ENCODE measurements at regions not wholly inside any gene's neighbourhood (a gene's known extent, or its start where the extent isn't known, plus 50 kb on each side); places are given as distances from the start of the nearest gene placed in this dataset.

DNA sequence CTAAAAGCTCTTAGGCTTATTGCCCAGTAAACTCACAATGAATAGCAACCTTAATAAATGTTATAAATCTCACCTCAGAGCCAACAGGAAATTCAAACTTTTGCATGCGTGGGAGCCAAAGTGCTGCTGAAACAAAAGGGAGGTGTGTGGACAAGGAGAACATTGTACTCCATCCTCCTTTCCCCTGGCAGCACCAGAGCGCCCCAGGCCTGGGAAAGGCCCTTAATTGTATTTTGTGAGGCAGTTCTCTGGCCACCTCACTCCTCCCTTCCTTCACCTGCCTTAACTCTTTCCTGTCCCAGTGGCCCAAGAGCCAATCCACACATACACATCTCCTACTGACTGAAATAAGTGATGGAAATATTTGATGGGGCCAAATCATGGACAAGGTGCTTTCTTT is 648.5 kb downstream of the LMO4 start:
- ATAC-seq (ENCODE audit: low FRiP score in 2 of 2), result no peak
- H3K27ac ChIP-seq, result no peak overlapping the region
- WGBS, 2 donors, result 53 to 67% methylated on average over 2 of the region's 2 CpGs

DNA sequence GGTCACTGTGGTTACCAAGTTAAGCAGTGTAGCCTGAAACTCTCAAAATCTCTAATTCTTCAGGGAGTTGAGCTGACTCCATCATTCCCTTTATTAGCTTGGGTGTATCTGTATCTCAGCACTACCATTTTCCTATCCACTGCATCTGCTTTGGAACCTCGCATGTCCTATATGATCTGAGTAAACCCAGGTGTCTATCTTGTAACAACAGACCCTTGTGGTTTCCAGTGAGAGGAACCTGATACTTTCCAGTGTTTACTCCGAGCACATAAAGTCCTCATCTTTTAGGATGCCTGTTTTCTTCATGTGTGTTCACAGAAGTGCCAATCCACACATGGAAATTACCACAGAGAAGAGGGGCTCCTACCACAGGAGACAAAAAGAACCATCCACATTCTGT is 650.4 kb downstream of the LMO4 start:
- H3K4me1 ChIP-seq, result no peaks in the 10 kb centered on the region
- no peaks in the 10 kb centered on the region for H3K27me3 ChIP-seq
- H3K4me3 ChIP-seq, result no peak overlapping the region
- TF ChIP-seq POLR2AphosphoS5 (IDR thresholded peaks at IDR 0.05) (no peak), EP300 (IDR thresholded peaks at IDR 0.05) (no peak), POLR2A (IDR thresholded peaks at IDR 0.05) (no peak)
- TF ChIP-seq, protein P1, sequence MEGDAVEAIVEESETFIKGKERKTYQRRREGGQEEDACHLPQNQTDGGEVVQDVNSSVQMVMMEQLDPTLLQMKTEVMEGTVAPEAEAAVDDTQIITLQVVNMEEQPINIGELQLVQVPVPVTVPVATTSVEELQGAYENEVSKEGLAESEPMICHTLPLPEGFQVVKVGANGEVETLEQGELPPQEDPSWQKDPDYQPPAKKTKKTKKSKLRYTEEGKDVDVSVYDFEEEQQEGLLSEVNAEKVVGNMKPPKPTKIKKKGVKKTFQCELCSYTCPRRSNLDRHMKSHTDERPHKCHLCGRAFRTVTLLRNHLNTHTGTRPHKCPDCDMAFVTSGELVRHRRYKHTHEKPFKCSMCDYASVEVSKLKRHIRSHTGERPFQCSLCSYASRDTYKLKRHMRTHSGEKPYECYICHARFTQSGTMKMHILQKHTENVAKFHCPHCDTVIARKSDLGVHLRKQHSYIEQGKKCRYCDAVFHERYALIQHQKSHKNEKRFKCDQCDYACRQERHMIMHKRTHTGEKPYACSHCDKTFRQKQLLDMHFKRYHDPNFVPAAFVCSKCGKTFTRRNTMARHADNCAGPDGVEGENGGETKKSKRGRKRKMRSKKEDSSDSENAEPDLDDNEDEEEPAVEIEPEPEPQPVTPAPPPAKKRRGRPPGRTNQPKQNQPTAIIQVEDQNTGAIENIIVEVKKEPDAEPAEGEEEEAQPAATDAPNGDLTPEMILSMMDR (IDR thresholded peaks at IDR 0.05), result no peak
- 78 to 91% methylated on average over 2 of the region's 2 CpGs for WGBS, 2 donors
- H3K36me3 ChIP-seq, result no peaks in the 10 kb centered on the region
- H3K9me3 ChIP-seq, result no peaks in the 10 kb centered on the region
- ATAC-seq (ENCODE audit: low FRiP score in 2 of 2) (no peak), DNase-seq (no peak)
- no peak overlapping the region for H3K27ac ChIP-seq

More for the DNA sequence above, 648.5 kb downstream of the LMO4 start:
- Histone ChIP-seq H3K9me3 (no peaks in the 10 kb centered on the region), H3K36me3 (no peaks in the 10 kb centered on the region), H3K4me3 (no peak overlapping the region), H3K27me3 (no peaks in the 10 kb centered on the region), H3K4me1 (no peaks in the 10 kb centered on the region)
- DNase-seq, result no peak
- TF ChIP-seq EP300 (IDR thresholded peaks at IDR 0.05) (no peak), POLR2A (IDR thresholded peaks at IDR 0.05) (no peak), POLR2AphosphoS5 (IDR thresholded peaks at IDR 0.05) (no peak)
- TF ChIP-seq, protein P1 (IDR thresholded peaks at IDR 0.05), result no peak

DNA sequence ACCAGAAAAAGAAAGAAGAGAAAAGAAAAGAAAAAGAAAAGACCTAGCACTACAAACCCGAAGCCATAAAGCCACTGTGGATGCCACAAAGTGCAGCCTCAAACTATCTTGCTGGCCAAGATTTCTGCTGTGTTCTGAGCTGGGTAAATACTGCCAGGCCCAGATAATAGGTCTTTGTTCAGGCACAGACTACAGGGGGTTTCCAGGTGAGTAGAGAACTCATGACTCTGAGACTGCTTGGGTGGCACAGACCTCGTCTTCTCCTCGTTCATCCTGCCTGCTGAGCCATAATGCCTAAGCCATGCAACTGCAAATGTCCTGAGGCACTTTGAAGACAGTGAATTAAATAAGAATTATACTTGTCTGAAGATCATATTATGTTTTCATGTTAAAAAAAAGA is 651.8 kb downstream of the LMO4 start:
- Histone ChIP-seq H3K9me3 (no peaks in the 10 kb centered on the region), H3K27ac (no peak overlapping the region), H3K4me1 (no peaks in the 10 kb centered on the region), H3K4me3 (no peak overlapping the region), H3K36me3 (no peaks in the 10 kb centered on the region), H3K27me3 (no peaks in the 10 kb centered on the region)
- TF ChIP-seq POLR2AphosphoS5 (IDR thresholded peaks at IDR 0.05) (no peak), EP300 (IDR thresholded peaks at IDR 0.05) (no peak), POLR2A (IDR thresholded peaks at IDR 0.05) (no peak)
- TF ChIP-seq, protein P1 (IDR thresholded peaks at IDR 0.05), result no peak
- WGBS, 2 donors, result 42 to 52% methylated on average over 3 of the region's 3 CpGs
- DNase-seq, result no peak
- no peak for ATAC-seq (ENCODE audit: low FRiP score in 2 of 2)

DNA sequence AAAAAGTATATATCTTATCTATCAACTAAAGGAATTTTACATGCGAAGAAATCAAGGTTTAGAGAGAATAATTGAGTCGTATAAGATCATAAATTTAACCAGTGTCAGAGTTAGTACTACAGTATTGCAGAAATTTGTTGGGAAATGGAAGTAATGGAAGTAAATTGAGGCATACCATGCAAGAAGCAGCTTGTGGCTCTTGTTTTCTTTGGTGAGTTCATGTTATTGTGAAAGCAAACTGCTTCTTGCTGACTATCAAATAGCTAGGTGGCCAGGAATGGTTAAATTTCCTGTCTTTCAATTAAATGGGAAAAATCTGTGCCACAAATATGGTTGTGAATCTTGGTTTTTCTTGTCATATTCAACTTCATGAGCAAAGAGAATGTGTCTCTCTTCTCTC is 652.7 kb downstream of the LMO4 start:
- DNase-seq (no peak), ATAC-seq (ENCODE audit: low FRiP score in 2 of 2) (no peak)
- H3K9me3 ChIP-seq, result no peaks in the 10 kb centered on the region
- TF ChIP-seq POLR2AphosphoS5 (IDR thresholded peaks at IDR 0.05), result no peak
- no peaks in the 10 kb centered on the region for H3K4me1 ChIP-seq
- WGBS, 2 donors, result 82 to 95% methylated on average over 2 of the region's 2 CpGs
- H3K27me3 ChIP-seq, result no peaks in the 10 kb centered on the region
- no peak overlapping the region for H3K4me3 ChIP-seq
- no peaks in the 10 kb centered on the region for H3K36me3 ChIP-seq
- no peak overlapping the region for H3K27ac ChIP-seq

DNA sequence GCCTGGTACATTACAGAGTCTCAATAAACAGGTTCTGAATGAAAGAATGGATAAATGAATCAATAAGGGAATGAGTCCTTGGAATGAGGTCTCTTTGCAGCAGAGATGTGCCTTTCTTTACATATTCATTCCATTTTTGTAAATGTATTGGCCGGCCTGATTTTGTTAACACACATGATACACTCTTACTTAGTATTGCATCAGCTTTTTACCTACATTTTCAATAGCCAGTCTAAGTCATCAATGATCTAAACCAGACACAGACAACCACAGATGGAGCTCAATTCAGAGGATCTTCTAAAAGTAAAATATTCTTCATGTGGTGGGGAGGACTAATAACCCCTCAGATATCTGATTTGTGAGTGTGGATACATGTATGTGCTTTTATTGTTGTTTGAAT is 653.1 kb downstream of the LMO4 start:
- Histone ChIP-seq H3K27ac (no peak overlapping the region), H3K9me3 (no peaks in the 10 kb centered on the region), H3K36me3 (no peaks in the 10 kb centered on the region), H3K4me1 (no peaks in the 10 kb centered on the region), H3K4me3 (no peak overlapping the region), H3K27me3 (no peaks in the 10 kb centered on the region)
- no peak for ATAC-seq (ENCODE audit: low FRiP score in 2 of 2)
- no peak for DNase-seq
- TF ChIP-seq, protein P1 (IDR thresholded peaks at IDR 0.05), result no peak
- TF ChIP-seq POLR2A (IDR thresholded peaks at IDR 0.05), result no peak
- TF ChIP-seq POLR2AphosphoS5 (IDR thresholded peaks at IDR 0.05), result no peak
- TF ChIP-seq EP300 (IDR thresholded peaks at IDR 0.05), result no peak
- WGBS, 2 donors, result 85 to 89% methylated on average over 1 of the region's 1 CpG
